Loucy (cell line): ENCODE measurements at regions not wholly inside any gene's neighbourhood (a gene's known extent, or its start where the extent isn't known, plus 50 kb on each side); places are given as distances from the start of the nearest gene placed in this dataset.

Source experiments
- EZH2phosphoT487 ChIP-seq: fragments of 200-600 bp; IDR thresholded peaks from 2 replicates; pipeline ENCODE4 v1.6.1; 2018; ENCODE audit warnings: antibody characterized with exemption, mild to moderate bottlenecking, moderate library complexity, borderline replicate concordance
- TF ChIP-seq, protein P1 (sequence below): fragments of 200-600 bp; sonication (generic); conservative IDR thresholded peaks from 2 replicates; pipeline ENCODE4 v1.5.1; 2014; ENCODE audit warnings: mild to moderate bottlenecking, antibody characterized with exemption, low read length

DNA sequence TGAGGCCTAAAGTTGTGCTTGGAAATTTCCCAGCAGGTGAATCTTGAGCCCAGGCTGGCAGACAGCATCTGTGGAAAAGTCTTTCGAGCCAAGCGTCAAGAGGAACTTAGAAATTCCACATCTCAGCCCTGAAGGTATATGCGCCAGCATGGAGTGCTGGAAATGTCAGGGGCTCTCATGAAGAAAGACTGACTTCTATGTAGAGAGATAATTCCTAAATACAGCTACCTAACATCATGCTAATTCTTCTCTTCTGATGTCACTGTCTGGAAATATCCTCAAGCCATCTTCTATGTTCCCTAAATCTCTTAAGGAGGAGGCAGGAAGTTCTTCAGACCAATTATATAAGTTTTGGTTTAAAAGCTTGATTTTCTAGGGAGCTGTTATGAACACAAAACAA lies 492.4 kb upstream of the MARCKS start:
- TF ChIP-seq, protein P1, sequence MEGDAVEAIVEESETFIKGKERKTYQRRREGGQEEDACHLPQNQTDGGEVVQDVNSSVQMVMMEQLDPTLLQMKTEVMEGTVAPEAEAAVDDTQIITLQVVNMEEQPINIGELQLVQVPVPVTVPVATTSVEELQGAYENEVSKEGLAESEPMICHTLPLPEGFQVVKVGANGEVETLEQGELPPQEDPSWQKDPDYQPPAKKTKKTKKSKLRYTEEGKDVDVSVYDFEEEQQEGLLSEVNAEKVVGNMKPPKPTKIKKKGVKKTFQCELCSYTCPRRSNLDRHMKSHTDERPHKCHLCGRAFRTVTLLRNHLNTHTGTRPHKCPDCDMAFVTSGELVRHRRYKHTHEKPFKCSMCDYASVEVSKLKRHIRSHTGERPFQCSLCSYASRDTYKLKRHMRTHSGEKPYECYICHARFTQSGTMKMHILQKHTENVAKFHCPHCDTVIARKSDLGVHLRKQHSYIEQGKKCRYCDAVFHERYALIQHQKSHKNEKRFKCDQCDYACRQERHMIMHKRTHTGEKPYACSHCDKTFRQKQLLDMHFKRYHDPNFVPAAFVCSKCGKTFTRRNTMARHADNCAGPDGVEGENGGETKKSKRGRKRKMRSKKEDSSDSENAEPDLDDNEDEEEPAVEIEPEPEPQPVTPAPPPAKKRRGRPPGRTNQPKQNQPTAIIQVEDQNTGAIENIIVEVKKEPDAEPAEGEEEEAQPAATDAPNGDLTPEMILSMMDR: no peak
- TF ChIP-seq EZH2phosphoT487: no peak
